Brain microvascular endothelial cell (primary cell): ENCODE measurements at regions not wholly inside any gene's neighbourhood (a gene's known extent, or its start where the extent isn't known, plus 50 kb on each side); places are given as distances from the start of the nearest gene placed in this dataset.
A peak's percentile ranks its signal among the peaks of the same experiment; 100 is the strongest.

ENCODE experiments used
- DNase-seq: peaks from one replicate; pipeline ENCODE4 v3.0.0-alpha.2; 2020
- H3K27ac ChIP-seq: fragments of 250-450 bp; sonication (Bioruptor Pico); 2 replicates; pipeline ENCODE4 v1.5.1; 2020; ENCODE audit warnings: mild to moderate bottlenecking, moderate library complexity
- H3K27me3 ChIP-seq: fragments of 250-450 bp; sonication (Bioruptor Pico); replicated peaks from 2 replicates; pipeline ENCODE4 v1.5.1; 2020; ENCODE audit warnings: mild to moderate bottlenecking
- H3K36me3 ChIP-seq: fragments of 250-450 bp; sonication (Bioruptor Pico); replicated peaks from 2 replicates; pipeline ENCODE4 v1.5.1; 2020; ENCODE audit warnings: mild to moderate bottlenecking
- H3K4me3 ChIP-seq: 2 replicates; pipeline ENCODE4 v1.5.1; 2011; ENCODE audit warnings: low read depth, mild to moderate bottlenecking, control low read depth, low read length, moderate library complexity
- CTCF ChIP-seq: IDR thresholded peaks from 2 replicates; pipeline ENCODE4 v1.5.1; 2011; ENCODE audit warnings: low read depth, mild to moderate bottlenecking, moderate library complexity, low read length, control low read depth, inconsistent platforms; ENCODE audit errors: missing control alignments
- in situ Hi-C: cut with HindIII; loops from 2 replicates; pipeline ENCODE4 v1.10.0; 2017; ENCODE audit warnings: low sequenced_read_pairs, low pct_ligation_motif_present

GRCh38 chr21:36544545-36544944, 64.6 kb upstream of the CLDN14 start:
- H3K27me3 ChIP-seq, result peaks cover 54% of the 10 kb centered on the region
- in situ Hi-C loops, result no loop called here
- DNase-seq, result no peak
- H3K36me3 ChIP-seq, result no peaks in the 10 kb centered on the region
- TF ChIP-seq CTCF, result no peak
- no peak overlapping the region for H3K27ac ChIP-seq
- H3K4me3 ChIP-seq, result no peak overlapping the region

- in situ Hi-C loops, result no loop called here
- peak; percentile 3 for DNase-seq
- Histone ChIP-seq H3K27ac (no peak overlapping the region), H3K27me3 (peaks cover 47% of the 10 kb centered on the region), H3K4me3 (no peak overlapping the region), H3K36me3 (no peaks in the 10 kb centered on the region)
- TF ChIP-seq CTCF, result no peak
These were observed 66.0 kb upstream of the CLDN14 start for GRCh38 chr21:36545776-36546511.

GRCh38 chr21:36547464-36547863, 67.5 kb upstream of the CLDN14 start:
- no peak for TF ChIP-seq CTCF
- DNase-seq, result no peak
- in situ Hi-C loops, result no loop called here
- no peaks in the 10 kb centered on the region for H3K36me3 ChIP-seq
- no peak overlapping the region for H3K27ac ChIP-seq
- no peak overlapping the region for H3K4me3 ChIP-seq
- H3K27me3 ChIP-seq, result peaks cover 35% of the 10 kb centered on the region

- Histone ChIP-seq H3K27ac (no peak overlapping the region), H3K27me3 (peaks cover 21% of the 10 kb centered on the region), H3K36me3 (no peaks in the 10 kb centered on the region), H3K4me3 (no peak overlapping the region)
- no peak for TF ChIP-seq CTCF
- in situ Hi-C loops, result no loop called here
- no peak for DNase-seq
These were observed 68.9 kb upstream of the CLDN14 start for GRCh38 chr21:36548866-36549265.

- no peaks in the 10 kb centered on the region for H3K36me3 ChIP-seq
- peaks cover 19% of the 10 kb centered on the region for H3K27me3 ChIP-seq
- no peak overlapping the region for H3K4me3 ChIP-seq
- no peak overlapping the region for H3K27ac ChIP-seq
- no peak for DNase-seq
- TF ChIP-seq CTCF, result no peak
- in situ Hi-C loops, result no loop called here
These were observed 69.5 kb upstream of the CLDN14 start for GRCh38 chr21:36549470-36549869.

GRCh38 chr21:36550761-36551160, 70.8 kb upstream of the CLDN14 start:
- in situ Hi-C loops, result no loop called here
- Histone ChIP-seq H3K27ac (no peak overlapping the region), H3K4me3 (no peak overlapping the region), H3K36me3 (no peaks in the 10 kb centered on the region), H3K27me3 (peaks cover 14% of the 10 kb centered on the region)
- DNase-seq, result no peak
- no peak for TF ChIP-seq CTCF
